ENCODE measurements at regions not wholly inside any gene's neighbourhood (a gene's known extent, or its start where the extent isn't known, plus 50 kb on each side); places are given as distances from the start of the nearest gene placed in this dataset.
A peak's percentile ranks its signal among the peaks of the same experiment; 100 is the strongest.

DNA sequence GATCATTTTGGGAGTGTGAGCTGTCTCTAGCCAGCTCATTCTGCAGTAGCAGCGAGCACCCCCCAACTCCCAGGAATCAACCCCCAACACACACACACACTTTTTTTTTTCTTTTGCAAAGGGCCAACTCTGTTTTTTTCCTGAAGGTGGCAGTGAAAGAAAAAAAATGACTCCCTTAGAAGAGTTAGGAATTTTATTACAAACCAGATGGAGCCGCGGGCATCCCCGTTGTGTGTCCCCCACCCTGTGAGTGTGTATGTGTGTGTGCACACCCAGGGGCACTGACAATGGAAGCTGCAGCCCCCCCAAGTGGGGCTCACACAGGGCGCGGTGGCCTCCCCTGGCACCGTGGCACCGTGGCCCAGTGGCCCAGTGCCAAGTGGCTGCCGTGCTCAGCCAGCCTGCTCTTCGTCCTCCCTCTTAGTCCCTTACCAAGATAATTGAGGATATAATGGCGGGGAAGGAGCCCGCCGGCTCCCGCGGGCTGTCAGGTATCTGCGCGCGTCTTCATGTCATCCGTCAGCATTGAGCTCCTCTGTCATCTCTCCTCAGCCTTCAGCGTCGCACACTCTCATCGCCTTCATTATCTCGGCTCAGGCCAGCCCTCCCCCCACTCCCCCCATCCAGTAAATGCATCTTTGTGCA, 314.1 kb downstream of the ZNF536 start:
- no peak overlapping the region for H3K4me3 ChIP-seq (ENCODE audit: low read depth, low read length)
- TF ChIP-seq, protein P1, sequence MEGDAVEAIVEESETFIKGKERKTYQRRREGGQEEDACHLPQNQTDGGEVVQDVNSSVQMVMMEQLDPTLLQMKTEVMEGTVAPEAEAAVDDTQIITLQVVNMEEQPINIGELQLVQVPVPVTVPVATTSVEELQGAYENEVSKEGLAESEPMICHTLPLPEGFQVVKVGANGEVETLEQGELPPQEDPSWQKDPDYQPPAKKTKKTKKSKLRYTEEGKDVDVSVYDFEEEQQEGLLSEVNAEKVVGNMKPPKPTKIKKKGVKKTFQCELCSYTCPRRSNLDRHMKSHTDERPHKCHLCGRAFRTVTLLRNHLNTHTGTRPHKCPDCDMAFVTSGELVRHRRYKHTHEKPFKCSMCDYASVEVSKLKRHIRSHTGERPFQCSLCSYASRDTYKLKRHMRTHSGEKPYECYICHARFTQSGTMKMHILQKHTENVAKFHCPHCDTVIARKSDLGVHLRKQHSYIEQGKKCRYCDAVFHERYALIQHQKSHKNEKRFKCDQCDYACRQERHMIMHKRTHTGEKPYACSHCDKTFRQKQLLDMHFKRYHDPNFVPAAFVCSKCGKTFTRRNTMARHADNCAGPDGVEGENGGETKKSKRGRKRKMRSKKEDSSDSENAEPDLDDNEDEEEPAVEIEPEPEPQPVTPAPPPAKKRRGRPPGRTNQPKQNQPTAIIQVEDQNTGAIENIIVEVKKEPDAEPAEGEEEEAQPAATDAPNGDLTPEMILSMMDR (IDR thresholded peaks at IDR 0.05; ENCODE audit: low read depth, low read length, missing control alignments), result peak; percentile 26
- in situ Hi-C loops (cut with HindIII; ENCODE audit: low sequenced_read_pairs), result no loop called here
- no peak for DNase-seq (ENCODE audit: low read depth)

DNA sequence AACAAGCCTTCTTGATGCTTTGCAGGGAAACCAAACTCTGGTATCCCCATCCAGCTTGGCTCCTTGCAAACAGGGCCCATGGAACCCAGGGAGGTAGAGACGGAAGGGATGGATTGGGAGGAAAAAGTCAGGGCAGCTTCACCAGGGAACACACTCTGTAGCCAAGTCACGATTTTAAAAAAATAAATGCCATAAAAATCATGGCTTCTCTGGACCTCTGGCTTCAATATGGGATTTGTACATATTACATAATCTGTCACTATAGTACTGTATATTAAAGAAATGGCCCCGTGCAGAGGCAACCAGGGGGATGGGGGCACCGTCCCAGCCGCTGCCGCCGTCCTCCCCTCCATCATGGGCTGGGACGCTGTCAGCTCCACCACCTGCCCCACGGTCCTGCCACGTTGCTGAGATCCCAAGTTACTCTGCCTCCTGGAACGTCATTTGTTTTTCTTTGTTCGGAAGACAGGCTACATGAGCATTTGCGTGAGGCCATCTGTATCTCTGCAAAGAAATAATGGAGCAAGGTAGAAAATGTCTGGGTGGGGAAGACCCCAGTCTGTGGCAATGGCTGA, 313.3 kb downstream of the ZNF536 start:
- no peak overlapping the region for H3K4me3 ChIP-seq (ENCODE audit: low read depth, low read length)
- TF ChIP-seq, protein P1 (IDR thresholded peaks at IDR 0.05; ENCODE audit: low read depth, low read length, missing control alignments), result no peak
- no peak for DNase-seq (ENCODE audit: low read depth)
- in situ Hi-C loops (cut with HindIII; ENCODE audit: low sequenced_read_pairs), result no loop called here

DNA sequence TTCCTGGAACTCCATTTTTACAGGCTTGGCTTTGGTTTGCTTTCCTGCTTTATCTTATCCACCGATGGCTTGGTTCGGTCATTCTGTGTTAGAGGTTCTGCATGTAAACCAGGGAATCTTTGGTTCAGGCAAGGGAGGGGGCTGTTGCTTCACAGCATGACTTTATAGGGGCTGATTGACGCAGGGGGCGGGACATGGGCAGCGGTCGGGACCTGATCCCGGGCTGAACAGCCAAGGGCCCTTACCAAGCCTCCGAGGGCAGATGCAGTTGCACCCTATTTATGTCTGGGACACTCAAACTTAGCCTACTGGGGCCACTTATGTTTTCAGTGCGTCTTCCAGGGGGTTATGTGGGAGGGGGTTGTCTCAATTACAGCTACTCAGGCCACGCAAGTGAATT, 312.4 kb downstream of the ZNF536 start:
- TF ChIP-seq, protein P1 (IDR thresholded peaks at IDR 0.05; ENCODE audit: low read depth, low read length, missing control alignments), result no peak
- DNase-seq (ENCODE audit: low read depth), result no peak
- H3K4me3 ChIP-seq (ENCODE audit: low read depth, low read length), result no peak overlapping the region
- in situ Hi-C loops (cut with HindIII; ENCODE audit: low sequenced_read_pairs), result no loop called here

GRCh38 chr19:30682999-30683536, 310.9 kb downstream of the ZNF536 start:
- no peak overlapping the region for H3K4me3 ChIP-seq (ENCODE audit: low read depth, low read length)
- in situ Hi-C loops (cut with HindIII; ENCODE audit: low sequenced_read_pairs), result no loop called here
- TF ChIP-seq, protein P1 (IDR thresholded peaks at IDR 0.05; ENCODE audit: low read depth, low read length, missing control alignments), result peak; percentile 89
- peak; percentile 75 for DNase-seq (ENCODE audit: low read depth)

- no peak overlapping the region for H3K4me3 ChIP-seq (ENCODE audit: low read depth, low read length)
- TF ChIP-seq, protein P1 (IDR thresholded peaks at IDR 0.05; ENCODE audit: low read depth, low read length, missing control alignments), result no peak
- in situ Hi-C loops (cut with HindIII; ENCODE audit: low sequenced_read_pairs), result no loop called here
- DNase-seq (ENCODE audit: low read depth), result no peak
Observed at GRCh38 chr19:30682146-30682998, 310.2 kb downstream of the ZNF536 start.

Data from astrocyte of the cerebellum (primary cell).